ENCODE measurements at regions not wholly inside any gene's neighbourhood (a gene's known extent, or its start where the extent isn't known, plus 50 kb on each side); places are given as distances from the start of the nearest gene placed in this dataset.

- DNase-seq (ENCODE audit: low read depth, low spot score), result no peak
- no peaks in the 10 kb centered on the region for H3K79me2 ChIP-seq (ENCODE audit: insufficient read depth, low read length)
- no peaks in the 10 kb centered on the region for H3K36me3 ChIP-seq (ENCODE audit: control insufficient read depth in 1 of 2, insufficient read depth in 2 of 2, low read length in 2 of 2)
- ChIA-PET POLR2A (no interaction called here), CTCF (no interaction called here), RAD21 (ENCODE audit: low non-redundant PET in 1 of 2, low total read pairs in 2 of 2, uncharacterized antibody in 2 of 2, unreplicated experiment in 2 of 2) (no interaction called here)
- H3K4me1 ChIP-seq (ENCODE audit: control insufficient read depth in 1 of 2, insufficient read depth in 2 of 2, low read length in 2 of 2), result no peaks in the 10 kb centered on the region
- no peak for ATAC-seq
- intact Hi-C loops (cut with micrococcal nuclease), result no loop called here
- H3K9me2 ChIP-seq (ENCODE audit: insufficient read depth), result no peaks in the 10 kb centered on the region
- no peak for TF ChIP-seq POLR2AphosphoS5 (IDR thresholded peaks at IDR 0.05; ENCODE audit: low read depth, low read length)
- TF ChIP-seq ZFX (IDR thresholded peaks at IDR 0.05), result no peak
- TF ChIP-seq TCF7L2 (IDR thresholded peaks at IDR 0.05; ENCODE audit: borderline replicate concordance, extremely low read depth, insufficient read depth, insufficient read length), result no peak
- TF ChIP-seq MAX (IDR thresholded peaks at IDR 0.05), result no peak
- no peak for TF ChIP-seq FOSL1 (IDR thresholded peaks at IDR 0.05; ENCODE audit: low read depth)
- no peak for TF ChIP-seq ELF1 (IDR thresholded peaks at IDR 0.05; ENCODE audit: borderline replicate concordance, low read depth)
- no peak for TF ChIP-seq CTCF (IDR thresholded peaks at IDR 0.05 in 2 of 3, conservative IDR thresholded peaks at IDR 0.05 in 1 of 3; ENCODE audit: borderline replicate concordance in 1 of 3, insufficient read depth in 1 of 3, low read depth in 2 of 3, low read length in 2 of 3)
- TF ChIP-seq ZNF274 (IDR thresholded peaks at IDR 0.05; ENCODE audit: low read depth, low read length), result no peak
- TF ChIP-seq SP1 (IDR thresholded peaks at IDR 0.05; ENCODE audit: low read depth), result no peak
- no peak for TF ChIP-seq CEBPB (IDR thresholded peaks at IDR 0.05; ENCODE audit: low read depth)
- TF ChIP-seq YY1 (IDR thresholded peaks at IDR 0.05; ENCODE audit: extremely low read depth, insufficient replicate concordance, low read depth, low read length), result no peak
- TF ChIP-seq ZBTB33 (IDR thresholded peaks at IDR 0.05; ENCODE audit: extremely low read depth, insufficient replicate concordance, low read length), result no peak
- TF ChIP-seq ATF3 (IDR thresholded peaks at IDR 0.05), result no peak
- TF ChIP-seq EZH2 (IDR thresholded peaks at IDR 0.05), result no peak
- TF ChIP-seq REST (IDR thresholded peaks at IDR 0.05; ENCODE audit: low read depth), result no peak
- TF ChIP-seq SRF (IDR thresholded peaks at IDR 0.05; ENCODE audit: low read depth), result no peak
- no peak for TF ChIP-seq SIN3A (IDR thresholded peaks at IDR 0.05; ENCODE audit: low read depth)
- no peaks in the 10 kb centered on the region for H3K9me3 ChIP-seq (ENCODE audit: control insufficient read depth in 1 of 2, insufficient read depth in 1 of 2, low read depth in 1 of 2, low read length in 2 of 2)
- no peak overlapping the region for H3K27ac ChIP-seq (ENCODE audit: low read depth, low read length)
- BruUV-seq (replicated peaks), result no TSS peak
- no peaks in the 10 kb centered on the region for H3K27me3 ChIP-seq (ENCODE audit: insufficient read depth, low read length)
- no peak overlapping the region for H2AFZ ChIP-seq (ENCODE audit: low read depth, low read length, poor library complexity, severe bottlenecking)
- H3K9ac ChIP-seq (ENCODE audit: low read length), result no peak overlapping the region
- H4K20me1 ChIP-seq (ENCODE audit: insufficient read depth), result no peaks in the 10 kb centered on the region
- no peak overlapping the region for H3K4me2 ChIP-seq (ENCODE audit: low read length)
- no peak overlapping the region for H3K4me3 ChIP-seq (replicated peaks in 1 of 2; ENCODE audit: low read depth in 1 of 2, low read length in 2 of 2)
Measured at GRCh38 chrX:67480789-67481188, 63.0 kb upstream of the AR start.

Measured in HCT116 (cell line).